H1 (cell line): ENCODE measurements at regions not wholly inside any gene's neighbourhood (a gene's known extent, or its start where the extent isn't known, plus 50 kb on each side); places are given as distances from the start of the nearest gene placed in this dataset.

ENCODE experiments used
- CTCF ChIA-PET: fragments of 300-600 bp; sonication (Branson Sonifier 250); formaldehyde crosslinking; loops from one replicate; lab custom pipeline; 2021; ENCODE audit not compliant: partially characterized antibody; lab: Charles Lee
- POLR2A ChIA-PET: fragments of 300-600 bp; sonication (Branson Sonifier 250); formaldehyde crosslinking; loops from one replicate; lab custom pipeline; 2021; ENCODE audit warnings: inconsistent platforms; ENCODE audit not compliant: partially characterized antibody; lab: Charles Lee
- DNase-seq, 2 experiments: peaks; one replicate each; pipeline versions ENCODE4 v3.0.0 to v3.0.0-alpha.2; 2010 to 2022; ENCODE audit warnings: low spot score in 2 of 2, low read depth in 1 of 2, mixed read lengths in 1 of 2
- FAIRE-seq: peaks from 2 replicates; lab custom pipeline; 2011; peaks lifted over from hg19 to GRCh38; lab: Jason Lieb, UNC
- H2AFZ ChIP-seq: 2 replicates; pipeline ENCODE4 v1.8.1; 2012; ENCODE audit warnings: low read length, inconsistent platforms
- H2AK5ac ChIP-seq: 2 replicates; pipeline ENCODE4 v1.6.1; 2013; ENCODE audit warnings: low read depth, low read length
- H2BK120ac ChIP-seq: replicated peaks from 2 replicates; pipeline ENCODE3; 2013; ENCODE audit warnings: low read depth, low read length, inconsistent platforms
- H2BK12ac ChIP-seq: 2 replicates; pipeline ENCODE4 v1.6.1; 2013; ENCODE audit warnings: low read depth, low read length
- H2BK15ac ChIP-seq: 2 replicates; pipeline ENCODE4 v1.6.1; 2013; ENCODE audit warnings: low read length
- H2BK20ac ChIP-seq: 2 replicates; pipeline ENCODE4 v1.6.1; 2013; ENCODE audit warnings: low read length
- H2BK5ac ChIP-seq: 2 replicates; pipeline ENCODE4 v1.6.1; 2013; ENCODE audit warnings: low read depth, low read length
- H3K14ac ChIP-seq: 2 replicates; pipeline ENCODE4 v1.6.1; 2013; ENCODE audit warnings: inconsistent platforms; ENCODE audit not compliant: insufficient read length
- H3K18ac ChIP-seq: 2 replicates; pipeline ENCODE4 v1.6.1; 2013; ENCODE audit warnings: low read length; ENCODE audit errors: extremely low read depth
- H3K23ac ChIP-seq: 2 replicates; pipeline ENCODE4 v1.6.1; 2013; ENCODE audit warnings: inconsistent platforms; ENCODE audit not compliant: insufficient read length
- H3K23me2 ChIP-seq: 2 replicates; pipeline ENCODE4 v1.6.1; 2013; ENCODE audit warnings: low read depth, low read length
- H3K27ac ChIP-seq: 2 replicates; pipeline ENCODE4 v1.6.1; 2011; ENCODE audit warnings: low read depth, low read length, inconsistent platforms
- H3K27me3 ChIP-seq, 4 experiments: replicated peaks in 1 of 4; 1 replicate in 1 of 4; 2 replicates in 3 of 4; pipeline versions ENCODE4 v1.6.1 to v1.8.1; 2011 to 2013; ENCODE audit warnings: low read length in 3 of 4, mild to moderate bottlenecking in 3 of 4, inconsistent platforms in 2 of 4, mixed read lengths in 2 of 4, moderate library complexity in 1 of 4; ENCODE audit not compliant: control insufficient read depth in 3 of 4, insufficient read depth in 3 of 4; ENCODE audit errors: extremely low read depth in 1 of 4
- H3K36me3 ChIP-seq, 4 experiments: 2 replicates each; pipeline versions ENCODE4 v1.6.1 to v1.8.1; 2011 to 2013; ENCODE audit warnings: mild to moderate bottlenecking in 4 of 4, low read length in 3 of 4, moderate library complexity in 2 of 4, control low read depth in 1 of 4, inconsistent platforms in 1 of 4; ENCODE audit not compliant: insufficient read depth in 4 of 4, control insufficient read depth in 2 of 4
- H3K4ac ChIP-seq: replicated peaks from 2 replicates; pipeline ENCODE3; 2013; ENCODE audit warnings: low read length, low read depth, mixed read lengths, inconsistent platforms; ENCODE audit not compliant: insufficient read length
- H3K4me1 ChIP-seq, 4 experiments: replicated peaks in 1 of 4; 1 replicate in 1 of 4; 2 replicates in 3 of 4; pipeline versions ENCODE4 v1.6.1 to v1.8.1; 2011 to 2013; ENCODE audit warnings: low read length in 3 of 4, inconsistent platforms in 2 of 4, mixed read lengths in 1 of 4; ENCODE audit not compliant: insufficient read depth in 4 of 4, control insufficient read depth in 3 of 4
- H3K4me2 ChIP-seq, 2 experiments: 2 replicates each; pipeline versions ENCODE4 v1.6.1 to v1.8.1; 2011 to 2013; ENCODE audit warnings: low read depth in 2 of 2, low read length in 2 of 2, control low read depth in 1 of 2, inconsistent platforms in 1 of 2, mild to moderate bottlenecking in 1 of 2; ENCODE audit not compliant: insufficient read depth in 1 of 2
- H3K4me3 ChIP-seq, 4 experiments: fragments of 200-600, 300-600 bp in 1 of 4; sonication (generic), shearing (Covaris generic), sonication (Bioruptor Twin) in 1 of 4; 2 replicates each; pipeline versions ENCODE4 v1.5.1 to v1.8.1; 2011 to 2016; ENCODE audit warnings: low read length in 4 of 4, low read depth in 3 of 4, control low read depth in 2 of 4, inconsistent platforms in 2 of 4, mild to moderate bottlenecking in 2 of 4, mixed read lengths in 1 of 4, moderate library complexity in 1 of 4; ENCODE audit not compliant: insufficient read depth in 2 of 4; ENCODE audit errors: extremely low read depth in 1 of 4
- H3K56ac ChIP-seq: replicated peaks from 2 replicates; pipeline ENCODE3; 2013; ENCODE audit warnings: low read depth, mild to moderate bottlenecking, mixed read lengths, low read length, inconsistent platforms; ENCODE audit not compliant: insufficient read length
- H3K79me1 ChIP-seq: 2 replicates; pipeline ENCODE4 v1.6.1; 2013; ENCODE audit warnings: low read depth, low read length, control low read depth
- H3K79me2 ChIP-seq, 2 experiments: 2 replicates each; pipeline versions ENCODE4 v1.6.1 to v1.8.1; 2012 to 2013; ENCODE audit warnings: low read length in 2 of 2, mild to moderate bottlenecking in 2 of 2, inconsistent platforms in 1 of 2; ENCODE audit not compliant: insufficient read depth in 2 of 2, control insufficient read depth in 1 of 2
- H3K9ac ChIP-seq, 4 experiments: replicated peaks in 1 of 4; 1 replicate in 1 of 4; 2 replicates in 3 of 4; pipeline versions ENCODE4 v1.6.1 to v1.8.1; 2011 to 2013; ENCODE audit warnings: low read depth in 3 of 4, low read length in 3 of 4, control low read depth in 2 of 4, mild to moderate bottlenecking in 2 of 4, moderate library complexity in 2 of 4, inconsistent platforms in 1 of 4; ENCODE audit errors: extremely low read depth in 1 of 4
- H3K9me3 ChIP-seq, 2 experiments: 2 replicates each; pipeline versions ENCODE4 v1.6.1 to v1.8.1; 2012 to 2013; ENCODE audit warnings: mild to moderate bottlenecking in 2 of 2, moderate library complexity in 2 of 2, control low read depth in 1 of 2, inconsistent platforms in 1 of 2, low read depth in 1 of 2, low read length in 1 of 2, mixed read lengths in 1 of 2; ENCODE audit not compliant: insufficient read depth in 2 of 2
- H4K20me1 ChIP-seq, 2 experiments: replicated peaks in 1 of 2; 2 replicates each; pipeline versions ENCODE3 to v1.8.1; 2011 to 2013; ENCODE audit warnings: inconsistent platforms in 2 of 2, low read length in 2 of 2, mild to moderate bottlenecking in 1 of 2; ENCODE audit not compliant: insufficient read depth in 2 of 2, control insufficient read depth in 1 of 2
- H4K5ac ChIP-seq: 2 replicates; pipeline ENCODE4 v1.6.1; 2013; ENCODE audit warnings: low read length, low read depth, mixed read lengths, inconsistent platforms; ENCODE audit not compliant: insufficient read length
- H4K8ac ChIP-seq: 2 replicates; pipeline ENCODE4 v1.8.0; 2013; ENCODE audit warnings: mild to moderate bottlenecking, moderate library complexity, low read length, inconsistent platforms; ENCODE audit not compliant: insufficient read depth; ENCODE audit errors: extremely low read depth
- H4K91ac ChIP-seq: replicated peaks from 2 replicates; pipeline ENCODE3; 2013; ENCODE audit warnings: low read length, mixed read lengths, inconsistent platforms; ENCODE audit not compliant: insufficient read length
- SAP30 ChIP-seq: fragments of 300-600 bp; sonication (generic); IDR thresholded peaks from 2 replicates; pipeline ENCODE4 v1.7.1; 2012; ENCODE audit warnings: low read length, moderate library complexity, mild to moderate bottlenecking, inconsistent platforms; ENCODE audit not compliant: insufficient read depth, insufficient replicate concordance
- TBP ChIP-seq: IDR thresholded peaks from 2 replicates; pipeline ENCODE4 v1.6.1; 2011; ENCODE audit warnings: low read depth, low read length, improper control_type of control experiment
- WGBS, 2 experiments: shearing (Covaris generic) in 1 of 2; methylation state at CpG; one replicate each; pipeline versions ENCODE4 v1.1.6 to v1.1.7; 2013 to 2015; ENCODE audit warnings: low lambda C conversion rate in 2 of 2, mixed read lengths in 2 of 2, inconsistent platforms in 1 of 2, low coverage in 1 of 2, missing lambda C conversion rate in 1 of 2; ENCODE audit not compliant: insufficient replicate concordance in 2 of 2, insufficient coverage in 1 of 2, insufficient read length in 1 of 2; ENCODE audit errors: extremely low coverage in 1 of 2, missing lambda C conversion rate in 1 of 2; 5-methylcytosine and 5-hydroxymethylcytosine counted together

- Histone ChIP-seq H4K5ac (no peak overlapping the region), H2AFZ (0 out of 2 replicates have a peak overlapping the region, but pooled peaks have one; percentile 64), H3K23ac (no peak overlapping the region), H2BK12ac (no peak overlapping the region), H3K14ac (no peak overlapping the region), H3K4me1 (peaks cover 0 to 7% (median 3%) of the 10 kb centered on the region in 4 experiments; a peak in 3 of 7 replicates), H2AK5ac (no peak overlapping the region), H2BK20ac (no peak overlapping the region), H3K79me1 (no peaks in the 10 kb centered on the region), H4K91ac (no peak overlapping the region), H3K36me3 (no peaks in the 10 kb centered on the region), H3K27ac (no peak overlapping the region), H3K9me3 (no peaks in the 10 kb centered on the region), H3K23me2 (no peaks in the 10 kb centered on the region), H4K8ac (no peak overlapping the region), H3K4me2 (no peak overlapping the region), H3K4me3 (no peak overlapping the region), H2BK15ac (no peak overlapping the region), H3K27me3 (no peaks in the 10 kb centered on the region), H3K18ac (no peak overlapping the region), H3K4ac (no peak overlapping the region), H3K79me2 (no peaks in the 10 kb centered on the region), H3K56ac (no peak overlapping the region), H3K9ac (no peak overlapping the region), H4K20me1 (no peaks in the 10 kb centered on the region), H2BK5ac (no peak overlapping the region), H2BK120ac (no peak overlapping the region)
- FAIRE-seq (no peak), DNase-seq (no peak)
- ChIA-PET POLR2A (no interaction called here), CTCF (no interaction called here)
- WGBS, 2 experiments: 95% methylated on average over 2 of the region's 2 CpGs; no CpG with 5 or more reads in 1 of the 2 experiments
- TF ChIP-seq TBP (no peak), SAP30 (no peak)
Observed at GRCh38 chr4:127500242-127500641, 132.5 kb upstream of the INTU start.
